ENCODE measurements at regions not wholly inside any gene's neighbourhood (a gene's known extent, or its start where the extent isn't known, plus 50 kb on each side); places are given as distances from the start of the nearest gene placed in this dataset.
"Not testable (repeated sequence)": the region's sequence is repeated elsewhere in the genome, so short reads cannot be mapped to it uniquely, and the experiment has no call there.

DNA sequence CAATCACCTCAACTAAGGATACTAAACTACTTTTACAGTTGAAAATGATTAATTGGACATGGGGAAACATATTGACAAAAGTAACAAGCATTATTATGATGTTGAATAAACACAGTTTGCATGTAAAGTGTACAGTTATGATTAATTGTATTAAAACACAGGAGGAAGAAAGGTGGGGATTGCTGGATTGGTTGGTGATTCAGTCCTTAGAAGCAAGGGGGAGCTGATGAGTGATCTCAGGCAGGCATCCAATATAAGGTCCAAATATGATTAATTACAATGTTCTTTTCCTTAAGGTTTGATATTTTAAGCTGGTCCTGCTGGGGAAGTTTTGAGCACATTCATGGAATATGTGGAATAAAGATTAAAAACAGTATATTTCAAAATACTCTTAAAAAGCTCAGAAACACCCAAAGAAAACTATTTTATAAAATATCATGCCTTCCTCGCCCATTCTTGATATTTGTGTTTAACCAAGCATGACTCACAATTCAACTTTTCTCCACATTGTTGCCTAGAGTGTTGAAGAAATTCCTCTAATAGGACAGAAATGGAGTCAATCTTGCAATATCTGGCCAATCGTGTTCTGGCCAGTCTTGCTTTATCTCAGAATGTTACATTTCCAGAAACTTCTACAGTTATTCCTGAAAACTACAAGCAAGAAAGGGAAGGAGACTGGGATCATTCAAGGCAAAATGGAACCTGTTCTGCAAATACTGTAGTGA, 268.2 kb downstream of the RPIA start:
- intact Hi-C loops (cut with micrococcal nuclease; ENCODE audit: unreplicated experiment): no loop called here
- no TSS peak for BruUV-seq (replicated peaks)
- CTCF ChIA-PET (ENCODE audit: unreplicated experiment): no interaction called here

DNA sequence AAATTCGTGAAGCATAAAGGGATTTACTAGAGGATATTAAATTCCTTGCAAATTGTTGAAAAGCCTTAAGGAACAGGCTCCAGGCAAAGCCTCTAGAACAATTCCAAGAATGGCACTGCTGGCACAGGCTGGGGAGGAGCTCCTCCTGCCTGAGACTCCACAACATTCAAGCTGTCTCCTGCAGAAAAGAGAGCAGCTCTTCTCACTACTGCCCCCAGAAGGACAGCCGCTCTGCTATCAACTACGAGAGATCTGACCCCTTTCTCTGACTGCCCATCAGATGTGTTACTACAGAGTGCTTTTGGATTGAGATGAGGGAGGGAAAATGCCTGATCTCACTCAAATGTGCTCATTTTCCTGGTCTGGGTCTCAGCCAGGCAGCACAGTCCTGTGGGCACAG, 269.9 kb downstream of the RPIA start:
- H3K36me3 ChIP-seq (ENCODE audit: insufficient read depth, low read length); POLR2A ChIA-PET; H2AFZ ChIP-seq (ENCODE audit: low read length); CTCF ChIA-PET (ENCODE audit: unreplicated experiment); H4K20me1 ChIP-seq (ENCODE audit: insufficient read depth, low read length); H3K9me2 ChIP-seq (ENCODE audit: insufficient read depth, low read length); H3K27ac ChIP-seq (ENCODE audit: low read depth, low read length, poor library complexity, severe bottlenecking); H3K4me1 ChIP-seq (ENCODE audit: insufficient read depth, low read length, poor library complexity, severe bottlenecking); H3K4me3 ChIP-seq (ENCODE audit: low read depth, low read length, poor library complexity, severe bottlenecking); H3K79me2 ChIP-seq (ENCODE audit: insufficient read depth, low read depth, low read length); H3K9me3 ChIP-seq (ENCODE audit: low read length); H3K4me2 ChIP-seq (ENCODE audit: low read length); intact Hi-C loops (cut with micrococcal nuclease; ENCODE audit: unreplicated experiment); BruUV-seq (replicated peaks); DNase-seq (ENCODE audit: low spot score): not testable (repeated sequence)

More for the DNA sequence above, 268.2 kb downstream of the RPIA start:
- no peaks in the 10 kb centered on the region for H3K79me2 ChIP-seq (ENCODE audit: insufficient read depth, low read depth, low read length)
- no peaks in the 10 kb centered on the region for H3K9me3 ChIP-seq (ENCODE audit: low read length)
- DNase-seq (ENCODE audit: low spot score): no peak
- H3K4me1 ChIP-seq (ENCODE audit: insufficient read depth, low read length, poor library complexity, severe bottlenecking): no peaks in the 10 kb centered on the region
- no peaks in the 10 kb centered on the region for H4K20me1 ChIP-seq (ENCODE audit: insufficient read depth, low read length)
- H3K36me3 ChIP-seq (ENCODE audit: insufficient read depth, low read length): no peaks in the 10 kb centered on the region
- no peaks in the 10 kb centered on the region for H3K9me2 ChIP-seq (ENCODE audit: insufficient read depth, low read length)
- H3K4me3 ChIP-seq (ENCODE audit: low read depth, low read length, poor library complexity, severe bottlenecking): no peak overlapping the region
- H2AFZ ChIP-seq (ENCODE audit: low read length): no peak overlapping the region
- POLR2A ChIA-PET: no interaction called here
- H3K4me2 ChIP-seq (ENCODE audit: low read length): no peak overlapping the region
- H3K27ac ChIP-seq (ENCODE audit: low read depth, low read length, poor library complexity, severe bottlenecking): no peak overlapping the region
- TF ChIP-seq, protein P1, sequence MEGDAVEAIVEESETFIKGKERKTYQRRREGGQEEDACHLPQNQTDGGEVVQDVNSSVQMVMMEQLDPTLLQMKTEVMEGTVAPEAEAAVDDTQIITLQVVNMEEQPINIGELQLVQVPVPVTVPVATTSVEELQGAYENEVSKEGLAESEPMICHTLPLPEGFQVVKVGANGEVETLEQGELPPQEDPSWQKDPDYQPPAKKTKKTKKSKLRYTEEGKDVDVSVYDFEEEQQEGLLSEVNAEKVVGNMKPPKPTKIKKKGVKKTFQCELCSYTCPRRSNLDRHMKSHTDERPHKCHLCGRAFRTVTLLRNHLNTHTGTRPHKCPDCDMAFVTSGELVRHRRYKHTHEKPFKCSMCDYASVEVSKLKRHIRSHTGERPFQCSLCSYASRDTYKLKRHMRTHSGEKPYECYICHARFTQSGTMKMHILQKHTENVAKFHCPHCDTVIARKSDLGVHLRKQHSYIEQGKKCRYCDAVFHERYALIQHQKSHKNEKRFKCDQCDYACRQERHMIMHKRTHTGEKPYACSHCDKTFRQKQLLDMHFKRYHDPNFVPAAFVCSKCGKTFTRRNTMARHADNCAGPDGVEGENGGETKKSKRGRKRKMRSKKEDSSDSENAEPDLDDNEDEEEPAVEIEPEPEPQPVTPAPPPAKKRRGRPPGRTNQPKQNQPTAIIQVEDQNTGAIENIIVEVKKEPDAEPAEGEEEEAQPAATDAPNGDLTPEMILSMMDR (conservative IDR thresholded peaks at IDR 0.05; ENCODE audit: low read length): no peak
- no peak for TF ChIP-seq EZH2phosphoT487 (IDR thresholded peaks at IDR 0.05; ENCODE audit: borderline replicate concordance, low read depth, low read length)

DNA sequence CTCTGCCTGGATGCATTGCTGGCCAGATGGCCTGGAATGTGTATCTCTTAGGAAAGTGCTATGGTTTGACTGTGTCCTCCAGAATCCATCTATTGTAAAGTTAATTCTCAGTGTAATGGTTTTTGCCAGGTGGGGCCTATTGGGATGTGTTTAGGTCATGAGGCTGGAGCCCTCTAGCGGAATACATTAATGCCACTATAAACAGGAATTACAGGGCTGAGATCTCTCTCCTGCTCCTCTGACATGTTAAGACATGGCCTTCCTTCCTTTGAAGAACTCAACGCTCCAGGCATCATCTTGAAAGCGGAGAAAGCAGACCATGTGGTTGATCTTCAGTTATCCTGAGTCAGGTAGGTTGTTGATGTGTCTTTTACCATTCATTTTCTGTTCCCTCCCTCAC, 276.4 kb downstream of the RPIA start:
- ChIA-PET POLR2A (no interaction called here), CTCF (ENCODE audit: unreplicated experiment) (no interaction called here)

DNA sequence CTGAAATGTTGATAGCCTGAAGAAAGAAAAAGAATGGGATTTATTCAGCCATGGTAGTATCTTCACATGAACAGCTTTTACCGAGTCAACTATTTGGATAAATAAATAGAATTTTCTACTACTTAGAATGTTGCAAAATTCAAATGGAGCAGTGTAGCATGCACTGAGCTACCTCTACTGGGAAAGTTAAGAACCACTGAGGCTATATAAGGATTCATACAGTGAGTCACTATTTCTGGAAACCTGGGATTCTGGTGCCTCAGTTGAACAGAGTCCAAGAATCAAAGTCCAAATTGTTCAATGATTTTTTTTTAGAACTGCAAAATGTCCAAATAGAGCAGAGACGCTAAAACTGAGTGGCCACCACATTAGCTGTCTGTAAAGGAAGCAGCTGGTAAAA, 286.5 kb downstream of the RPIA start:
- not testable (repeated sequence) for H4K20me1 ChIP-seq (ENCODE audit: insufficient read depth, low read length)

More for the DNA sequence above, 276.4 kb downstream of the RPIA start:
- no peak overlapping the region for H2AFZ ChIP-seq (ENCODE audit: low read length)
- no peak overlapping the region for H3K27ac ChIP-seq (ENCODE audit: low read depth, low read length, poor library complexity, severe bottlenecking)
- no peaks in the 10 kb centered on the region for H3K79me2 ChIP-seq (ENCODE audit: insufficient read depth, low read depth, low read length)
- H4K20me1 ChIP-seq (ENCODE audit: insufficient read depth, low read length): no peaks in the 10 kb centered on the region
- no peak overlapping the region for H3K4me3 ChIP-seq (ENCODE audit: low read depth, low read length, poor library complexity, severe bottlenecking)
- intact Hi-C loops (cut with micrococcal nuclease; ENCODE audit: unreplicated experiment): no loop called here
- H3K4me2 ChIP-seq (ENCODE audit: low read length): no peak overlapping the region
- H3K9me2 ChIP-seq (ENCODE audit: insufficient read depth, low read length): no peaks in the 10 kb centered on the region
- no peaks in the 10 kb centered on the region for H3K9me3 ChIP-seq (ENCODE audit: low read length)
- no TSS peak for BruUV-seq (replicated peaks)
- H3K4me1 ChIP-seq (ENCODE audit: insufficient read depth, low read length, poor library complexity, severe bottlenecking): no peaks in the 10 kb centered on the region
- no peaks in the 10 kb centered on the region for H3K36me3 ChIP-seq (ENCODE audit: insufficient read depth, low read length)
- no peak for DNase-seq (ENCODE audit: low spot score)
- TF ChIP-seq, protein P1 (conservative IDR thresholded peaks at IDR 0.05; ENCODE audit: low read length): no peak
- TF ChIP-seq EZH2phosphoT487 (IDR thresholded peaks at IDR 0.05; ENCODE audit: borderline replicate concordance, low read depth, low read length): no peak

DNA sequence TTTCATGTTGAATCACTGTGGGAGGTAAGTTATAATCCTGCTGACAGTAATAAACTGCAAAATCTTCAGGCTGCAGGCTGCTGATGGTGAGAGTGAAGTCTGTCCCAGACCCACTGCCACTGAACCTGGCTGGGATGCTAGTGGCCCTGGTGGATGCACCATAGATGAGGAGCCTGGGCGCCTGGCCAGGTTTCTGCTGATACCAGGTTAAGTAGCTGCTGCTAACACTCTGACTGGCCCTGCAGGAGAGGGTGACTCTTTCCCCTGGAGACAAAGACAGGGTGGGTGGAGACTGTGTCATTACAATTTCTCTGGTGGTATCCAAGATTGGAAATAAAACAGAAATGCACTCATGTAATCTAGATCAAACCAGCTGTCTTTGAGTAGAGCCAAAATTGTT, 287.0 kb downstream of the RPIA start:
- H2AFZ ChIP-seq (ENCODE audit: low read length); POLR2A ChIA-PET; H3K36me3 ChIP-seq (ENCODE audit: insufficient read depth, low read length); H3K4me2 ChIP-seq (ENCODE audit: low read length); DNase-seq (ENCODE audit: low spot score); BruUV-seq (replicated peaks); intact Hi-C loops (cut with micrococcal nuclease; ENCODE audit: unreplicated experiment); H3K79me2 ChIP-seq (ENCODE audit: insufficient read depth, low read depth, low read length); H3K9me2 ChIP-seq (ENCODE audit: insufficient read depth, low read length); H3K9me3 ChIP-seq (ENCODE audit: low read length); H3K4me1 ChIP-seq (ENCODE audit: insufficient read depth, low read length, poor library complexity, severe bottlenecking); H3K27ac ChIP-seq (ENCODE audit: low read depth, low read length, poor library complexity, severe bottlenecking); CTCF ChIA-PET (ENCODE audit: unreplicated experiment); H3K4me3 ChIP-seq (ENCODE audit: low read depth, low read length, poor library complexity, severe bottlenecking); H4K20me1 ChIP-seq (ENCODE audit: insufficient read depth, low read length): not testable (repeated sequence)

More for the DNA sequence above, 286.5 kb downstream of the RPIA start:
- H2AFZ ChIP-seq (ENCODE audit: low read length); H3K79me2 ChIP-seq (ENCODE audit: insufficient read depth, low read depth, low read length); intact Hi-C loops (cut with micrococcal nuclease; ENCODE audit: unreplicated experiment); DNase-seq (ENCODE audit: low spot score); H3K4me1 ChIP-seq (ENCODE audit: insufficient read depth, low read length, poor library complexity, severe bottlenecking); POLR2A ChIA-PET; H3K9me2 ChIP-seq (ENCODE audit: insufficient read depth, low read length); H3K36me3 ChIP-seq (ENCODE audit: insufficient read depth, low read length); BruUV-seq (replicated peaks); H3K4me3 ChIP-seq (ENCODE audit: low read depth, low read length, poor library complexity, severe bottlenecking); H3K9me3 ChIP-seq (ENCODE audit: low read length); H3K4me2 ChIP-seq (ENCODE audit: low read length); CTCF ChIA-PET (ENCODE audit: unreplicated experiment); H3K27ac ChIP-seq (ENCODE audit: low read depth, low read length, poor library complexity, severe bottlenecking): not testable (repeated sequence)

Data from OCI-LY7 (cell line).